ENCODE measurements at regions not wholly inside any gene's neighbourhood (a gene's known extent, or its start where the extent isn't known, plus 50 kb on each side); places are given as distances from the start of the nearest gene placed in this dataset.

- TF ChIP-seq CTCF (conservative IDR thresholded peaks at IDR 0.05; ENCODE audit: low read depth, low read length) (no peak), EZH2 (IDR thresholded peaks at IDR 0.05; ENCODE audit: low read length, unreplicated experiment) (no peak), EZH2phosphoT487 (IDR thresholded peaks at IDR 0.05; ENCODE audit: borderline replicate concordance, low read length) (no peak)
Measured at GRCh38 chr16:59320657-59321056, 586.5 kb upstream of the GOT2 start.

Data from PC-3 (cell line).